H9 (cell line): ENCODE measurements at regions not wholly inside any gene's neighbourhood (a gene's known extent, or its start where the extent isn't known, plus 50 kb on each side); places are given as distances from the start of the nearest gene placed in this dataset.

Experiments
- DNase-seq: peaks from one replicate; pipeline ENCODE4 v3.0.0-alpha.2; 2017
- H2AFZ ChIP-seq: one replicate; pipeline ENCODE4 v1.6.1; 2013; ENCODE audit warnings: mild to moderate bottlenecking, low read length, control low read depth, moderate library complexity
- H2AK5ac ChIP-seq: 2 replicates; pipeline ENCODE4 v1.6.1; 2013; ENCODE audit warnings: low read length, control low read depth, mixed read lengths; ENCODE audit not compliant: insufficient read length
- H2BK120ac ChIP-seq: one replicate; pipeline ENCODE4 v1.6.1; 2013; ENCODE audit warnings: low read depth, mild to moderate bottlenecking, low read length, control low read depth, inconsistent platforms; ENCODE audit not compliant: poor library complexity, severe bottlenecking
- H2BK12ac ChIP-seq: 2 replicates; pipeline ENCODE4 v1.6.1; 2013; ENCODE audit warnings: low read length, control low read depth, mixed read lengths, low read depth; ENCODE audit not compliant: insufficient read length
- H2BK15ac ChIP-seq: 2 replicates; pipeline ENCODE4 v1.6.1; 2013; ENCODE audit warnings: low read depth, low read length, control low read depth
- H2BK20ac ChIP-seq: one replicate; pipeline ENCODE4 v1.6.1; 2013; ENCODE audit warnings: low read depth, mild to moderate bottlenecking, low read length, control low read depth, inconsistent platforms; ENCODE audit not compliant: poor library complexity, severe bottlenecking
- H2BK5ac ChIP-seq: 2 replicates; pipeline ENCODE4 v1.6.1; 2013; ENCODE audit warnings: low read length, control low read depth, mixed read lengths; ENCODE audit not compliant: insufficient read length
- H3K14ac ChIP-seq: 2 replicates; pipeline ENCODE4 v1.6.1; 2013; ENCODE audit warnings: low read length, control low read depth; ENCODE audit not compliant: insufficient read depth
- H3K18ac ChIP-seq: 2 replicates; pipeline ENCODE4 v1.6.1; 2013; ENCODE audit warnings: low read depth, mild to moderate bottlenecking, mixed read lengths, low read length, control low read depth; ENCODE audit not compliant: insufficient read length
- H3K23ac ChIP-seq: 2 replicates; pipeline ENCODE4 v1.6.1; 2013; ENCODE audit warnings: low read length, control low read depth, mixed read lengths, low read depth; ENCODE audit not compliant: insufficient read length
- H3K23me2 ChIP-seq: 2 replicates; pipeline ENCODE4 v1.6.1; 2013; ENCODE audit warnings: low read depth, mild to moderate bottlenecking, mixed read lengths, low read length, control low read depth; ENCODE audit not compliant: insufficient read length, poor library complexity, severe bottlenecking
- H3K27ac ChIP-seq: 2 replicates; pipeline ENCODE4 v1.5.1; 2013; ENCODE audit warnings: low read length, control low read depth, mixed read lengths, low read depth; ENCODE audit not compliant: insufficient read length
- H3K27me3 ChIP-seq: 2 replicates; pipeline ENCODE4 v1.6.1; 2013; ENCODE audit warnings: low read length, control low read depth, inconsistent platforms; ENCODE audit not compliant: insufficient read depth
- H3K4ac ChIP-seq: 2 replicates; pipeline ENCODE4 v1.6.1; 2013; ENCODE audit warnings: low read depth, mild to moderate bottlenecking, control low read depth, inconsistent platforms, low read length, moderate library complexity
- H3K4me1 ChIP-seq: 2 replicates; pipeline ENCODE4 v1.6.1; 2013; ENCODE audit warnings: low read length, control low read depth, inconsistent platforms; ENCODE audit not compliant: insufficient read depth
- H3K4me2 ChIP-seq: 2 replicates; pipeline ENCODE4 v1.6.1; 2013; ENCODE audit warnings: low read length, control low read depth, mixed read lengths; ENCODE audit not compliant: insufficient read length, insufficient read depth
- H3K56ac ChIP-seq: 2 replicates; pipeline ENCODE4 v1.6.1; 2013; ENCODE audit warnings: low read depth, mild to moderate bottlenecking, mixed read lengths, low read length, control low read depth; ENCODE audit not compliant: insufficient read length
- H3K79me1 ChIP-seq: 2 replicates; pipeline ENCODE4 v1.6.1; 2013; ENCODE audit warnings: low read depth, mild to moderate bottlenecking, moderate library complexity, low read length, control low read depth, inconsistent platforms; ENCODE audit not compliant: insufficient read depth, poor library complexity, severe bottlenecking
- H3K79me2 ChIP-seq: 2 replicates; pipeline ENCODE4 v1.6.1; 2013; ENCODE audit warnings: low read length, control low read depth, inconsistent platforms; ENCODE audit not compliant: insufficient read depth
- H3K9ac ChIP-seq: 2 replicates; pipeline ENCODE4 v1.6.1; 2013; ENCODE audit warnings: low read length, control low read depth, mixed read lengths; ENCODE audit not compliant: insufficient read length; ENCODE audit errors: extremely low read depth
- H3K9me3 ChIP-seq: one replicate; pipeline ENCODE4 v1.6.1; 2013; ENCODE audit warnings: low read depth, low read length, inconsistent platforms; ENCODE audit not compliant: control insufficient read depth
- H3T11ph ChIP-seq: one replicate; pipeline ENCODE4 v1.6.1; 2013; ENCODE audit warnings: mild to moderate bottlenecking, low read length, control low read depth, inconsistent platforms
- H4K20me1 ChIP-seq: one replicate; pipeline ENCODE4 v1.6.1; 2013; ENCODE audit not compliant: control insufficient read depth, insufficient read length, insufficient read depth
- H4K5ac ChIP-seq: 2 replicates; pipeline ENCODE4 v1.6.1; 2013; ENCODE audit warnings: low read depth, mild to moderate bottlenecking, mixed read lengths, low read length, control low read depth; ENCODE audit not compliant: insufficient read length
- H4K8ac ChIP-seq: replicated peaks from 2 replicates; pipeline ENCODE4 v1.6.1; 2013; ENCODE audit warnings: low read length, control low read depth, mixed read lengths, low read depth; ENCODE audit not compliant: insufficient read length
- H4K91ac ChIP-seq: 2 replicates; pipeline ENCODE4 v1.6.1; 2013; ENCODE audit warnings: low read depth, mild to moderate bottlenecking, moderate library complexity, mixed read lengths, low read length, control low read depth; ENCODE audit not compliant: insufficient read length
- H3K27ac Mint-ChIP-seq, 3 experiments: 2 replicates in 2 of 3; 3 replicates in 1 of 3; pipeline ENCODE4 v1.8.0; 2020 to 2021; ENCODE audit warnings: mixed read lengths in 3 of 3, mild to moderate bottlenecking in 1 of 3, moderate library complexity in 1 of 3
- H3K27me3 Mint-ChIP-seq: 2 replicates; pipeline ENCODE4 v1.8.0; 2021; ENCODE audit warnings: low read depth, mild to moderate bottlenecking, moderate library complexity, mixed read lengths
- H3K36me3 Mint-ChIP-seq, 3 experiments: 2 replicates in 2 of 3; 3 replicates in 1 of 3; pipeline ENCODE4 v1.8.0; 2020 to 2021; ENCODE audit warnings: low read depth in 3 of 3, mixed read lengths in 3 of 3; ENCODE audit not compliant: insufficient read depth in 1 of 3
- H3K4me1 Mint-ChIP-seq, 2 experiments: 2 replicates each; pipeline ENCODE4 v1.8.0; 2020; ENCODE audit warnings: mixed read lengths in 2 of 2
- H3K4me3 Mint-ChIP-seq, 2 experiments: 2 replicates in 1 of 2; 3 replicates in 1 of 2; pipeline ENCODE4 v1.8.0; 2020 to 2021; ENCODE audit warnings: mild to moderate bottlenecking in 2 of 2, mixed read lengths in 2 of 2, moderate library complexity in 1 of 2
- H3K9me3 Mint-ChIP-seq, 2 experiments: 2 replicates in 1 of 2; 3 replicates in 1 of 2; pipeline ENCODE4 v1.8.0; 2020; ENCODE audit warnings: mild to moderate bottlenecking in 2 of 2, mixed read lengths in 2 of 2, moderate library complexity in 1 of 2
- CTCF ChIP-seq: fragments of 200-600 bp; sonication (generic); conservative IDR thresholded peaks from 3 replicates; pipeline ENCODE4 v1.8.0; 2021; ENCODE audit warnings: antibody characterized with exemption, mild to moderate bottlenecking
- WGBS: extraction: QIAGEN DNeasy Blood & Tissue Kit; methylation state at CpG from one replicate; pipeline ENCODE4 v1.1.7; 2013; ENCODE audit warnings: missing lambda C conversion rate, low lambda C conversion rate, mixed read lengths; ENCODE audit not compliant: insufficient read length; ENCODE audit errors: extremely low coverage; 5-methylcytosine and 5-hydroxymethylcytosine counted together

DNA sequence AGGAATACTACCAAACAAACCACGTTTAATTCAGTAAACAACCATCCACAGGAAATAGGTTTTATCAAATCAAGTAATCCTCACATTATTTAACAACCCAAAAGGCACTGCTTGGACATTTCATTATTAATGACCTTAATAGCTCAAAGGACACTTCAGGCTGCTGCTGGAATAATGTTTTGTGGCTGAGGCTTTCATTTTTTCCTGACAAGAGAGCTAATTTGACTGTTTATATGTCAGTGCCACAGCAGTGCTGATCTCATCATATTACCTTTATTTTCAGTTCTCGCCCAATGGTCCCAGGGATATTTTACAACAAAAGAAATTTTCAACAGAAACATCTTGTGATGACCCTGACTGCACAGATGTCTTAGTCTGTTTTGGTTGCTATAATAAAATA lies 589.8 kb upstream of the GRAMD2B start:
- TF ChIP-seq CTCF = no peak
- peaks cover 6 to 7% of the 10 kb centered on the region in 2 experiments; a peak in 2 of 5 replicates for H3K9me3 Mint-ChIP-seq
- Histone ChIP-seq H3K18ac (no peak overlapping the region), H2BK120ac (no peak overlapping the region), H3K4me2 (no peak overlapping the region), H3K9me3 (no peaks in the 10 kb centered on the region), H4K20me1 (no peaks in the 10 kb centered on the region), H4K5ac (no peak overlapping the region), H3K27ac (no peak overlapping the region), H3K14ac (no peak overlapping the region), H3K27me3 (no peaks in the 10 kb centered on the region), H3K23me2 (no peaks in the 10 kb centered on the region), H2AFZ (no peak overlapping the region), H3K4ac (no peak overlapping the region), H4K8ac (no peak overlapping the region), H2BK5ac (no peak overlapping the region), H3K79me1 (no peaks in the 10 kb centered on the region), H3K56ac (no peak overlapping the region), H2BK20ac (no peak overlapping the region), H3K79me2 (no peaks in the 10 kb centered on the region), H3K23ac (no peak overlapping the region), H2AK5ac (no peak overlapping the region), H2BK15ac (no peak overlapping the region), H3K4me1 (peaks cover 7% of the 10 kb centered on the region), H3K9ac (no peak overlapping the region), H2BK12ac (no peak overlapping the region), H4K91ac (no peak overlapping the region), H3T11ph (no peak overlapping the region)
- H3K36me3 Mint-ChIP-seq = peaks cover 0 to 10% (median 0%) of the 10 kb centered on the region in 3 experiments; a peak in 3 of 7 replicates
- H3K4me1 Mint-ChIP-seq = peaks cover 24 to 25% of the 10 kb centered on the region in 2 experiments
- no peaks in the 10 kb centered on the region for H3K27me3 Mint-ChIP-seq
- no peak overlapping the region for H3K27ac Mint-ChIP-seq
- no peak overlapping the region for H3K4me3 Mint-ChIP-seq
- WGBS = no CpG with 5 or more reads among the region's 2 CpGs
- DNase-seq = no peak
